HuH-7.5 (cell line): ENCODE measurements at regions not wholly inside any gene's neighbourhood (a gene's known extent, or its start where the extent isn't known, plus 50 kb on each side); places are given as distances from the start of the nearest gene placed in this dataset.

Experiments used
- DNase-seq: peaks from one replicate; pipeline ENCODE4 v3.0.0; 2011; ENCODE audit warnings: low spot score

DNA sequence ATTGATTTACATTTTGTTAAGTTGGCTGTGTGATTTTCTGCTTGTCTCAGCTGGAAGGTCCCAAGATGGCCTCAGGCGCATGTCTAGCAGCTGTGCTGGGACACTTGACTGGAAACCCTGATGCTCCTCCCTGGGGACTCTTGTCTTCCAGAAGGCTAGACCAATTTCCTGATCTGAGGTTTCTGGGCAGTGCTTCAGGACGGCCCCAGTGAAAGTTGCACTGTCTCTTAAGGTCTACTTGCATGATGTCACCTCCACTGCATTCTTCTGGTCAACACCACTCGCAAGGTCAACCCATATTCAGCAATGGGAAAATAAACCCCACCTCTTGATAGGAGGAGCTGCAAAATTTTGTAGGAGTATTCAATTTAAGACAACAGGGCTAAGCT is 116.0 kb downstream of the SALL1 start:
- DNase-seq = no peak

DNA sequence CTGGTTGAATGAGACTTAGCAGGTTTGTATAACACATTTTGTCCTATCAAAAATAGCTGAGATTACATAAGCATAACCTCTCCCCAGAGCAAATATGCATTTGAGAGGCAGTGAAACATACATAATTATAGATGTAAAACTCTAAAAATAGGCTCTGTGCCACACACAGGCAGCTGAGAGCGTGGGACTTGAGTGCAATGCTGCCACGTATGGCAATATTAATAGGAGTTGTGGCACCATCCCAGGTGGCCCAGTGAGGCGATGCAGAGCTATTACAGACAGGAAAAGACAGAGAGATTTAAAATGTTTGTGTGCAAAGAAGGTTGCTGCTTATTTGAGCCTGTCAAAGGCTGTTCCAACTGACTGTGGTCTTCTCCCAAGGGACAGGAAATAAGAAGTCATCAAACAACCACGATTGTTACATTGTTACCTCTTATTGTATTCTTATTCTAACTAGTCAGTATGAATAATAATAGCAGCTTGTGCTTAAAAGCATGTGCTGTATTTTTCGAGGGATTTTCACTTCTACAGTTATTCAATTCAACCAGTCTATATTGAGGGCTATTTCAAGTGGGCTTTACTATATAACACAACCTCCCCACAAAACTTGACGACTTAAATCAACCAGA is 116.5 kb downstream of the SALL1 start:
- DNase-seq = no peak

DNA sequence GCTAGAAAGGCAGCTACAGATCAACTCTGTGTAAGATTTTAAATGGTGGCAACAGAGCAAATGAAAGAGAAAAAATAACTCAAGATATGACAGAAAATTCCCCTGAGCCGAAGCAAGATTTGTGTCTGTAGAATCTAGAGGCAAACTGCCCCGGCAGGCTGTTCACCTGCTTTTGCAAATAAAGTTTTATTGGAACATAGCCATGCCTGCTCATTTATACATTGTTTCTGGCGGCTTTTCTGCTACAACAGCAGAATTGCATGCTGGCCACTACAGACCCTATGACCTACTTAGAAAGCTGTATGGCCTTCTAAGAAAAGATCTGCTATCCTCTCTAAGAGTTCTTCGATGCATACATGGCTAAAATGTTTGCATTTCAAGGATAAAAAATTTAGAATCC is 119.5 kb downstream of the SALL1 start:
- no peak for DNase-seq

DNA sequence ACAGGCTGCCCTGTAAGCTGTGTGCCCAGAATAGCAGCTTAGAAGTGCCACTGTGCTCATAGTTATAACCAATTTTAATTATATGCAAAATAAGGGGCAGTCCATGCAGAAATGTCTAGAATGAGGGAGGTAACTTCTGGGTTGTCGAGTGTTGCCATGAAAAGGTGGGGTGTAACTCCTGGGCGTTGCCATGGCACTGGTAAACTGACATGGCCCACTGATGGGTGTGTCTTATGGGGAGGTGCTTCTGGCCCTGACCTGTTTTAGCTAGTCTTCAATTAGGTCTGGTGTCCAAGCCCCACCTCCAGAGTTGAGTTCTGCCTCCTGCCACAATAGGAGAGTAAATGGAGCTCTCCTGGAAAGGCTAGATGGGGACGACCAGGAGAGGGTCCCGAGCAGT is 120.6 kb downstream of the SALL1 start:
- no peak for DNase-seq

DNA sequence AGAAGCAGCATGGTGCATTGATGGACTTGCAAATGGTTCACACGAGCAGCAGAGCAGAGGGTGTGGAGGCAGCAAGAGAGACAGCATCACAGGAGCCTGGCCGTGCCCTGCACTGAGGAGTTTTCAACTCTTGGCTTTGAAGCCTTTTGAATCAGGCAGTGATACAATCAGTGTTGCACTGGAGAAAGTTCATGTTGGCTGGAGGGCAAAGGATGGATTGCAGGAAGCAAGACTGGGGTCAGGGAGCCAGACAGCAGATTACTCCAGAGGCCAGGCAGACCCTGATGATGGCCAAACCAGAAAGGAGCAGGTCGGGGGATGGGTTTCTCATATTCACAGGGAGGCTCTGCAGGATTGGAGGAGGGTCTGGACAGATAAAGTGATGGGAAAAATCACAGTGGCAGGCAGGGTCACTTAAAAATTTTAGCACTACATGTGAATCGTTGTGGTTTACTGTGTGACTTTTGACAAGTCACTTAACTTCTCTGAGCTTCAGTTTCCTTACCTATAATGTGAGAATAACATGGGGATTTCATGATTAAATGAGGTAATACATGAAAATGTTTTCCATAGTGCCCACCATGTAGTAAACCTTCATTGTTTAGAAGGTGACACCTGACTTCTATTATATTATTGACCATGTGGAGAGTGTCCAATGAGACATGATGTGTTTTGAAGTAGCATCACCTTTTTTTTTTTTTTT is 125.3 kb downstream of the SALL1 start:
- DNase-seq = no peak

DNA sequence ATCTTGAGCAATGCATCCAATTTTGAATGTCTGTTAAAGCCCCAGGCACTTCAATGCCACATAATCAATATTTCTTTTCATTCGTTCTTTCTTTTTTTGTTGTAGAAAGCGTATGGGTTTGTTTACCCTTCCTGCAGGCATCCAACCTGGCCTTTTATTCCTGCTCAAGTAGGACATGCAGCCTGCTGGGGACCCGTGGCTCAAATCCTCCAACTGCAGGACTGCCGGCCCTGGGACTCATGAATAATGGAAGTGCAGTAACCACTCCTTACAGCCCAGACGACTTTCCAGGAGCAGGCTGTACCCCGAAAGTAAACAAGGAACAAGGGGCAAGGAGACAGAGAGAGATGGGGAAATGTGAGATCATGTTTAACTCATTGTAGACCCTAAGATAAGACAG is 126.4 kb downstream of the SALL1 start:
- DNase-seq = no peak

DNA sequence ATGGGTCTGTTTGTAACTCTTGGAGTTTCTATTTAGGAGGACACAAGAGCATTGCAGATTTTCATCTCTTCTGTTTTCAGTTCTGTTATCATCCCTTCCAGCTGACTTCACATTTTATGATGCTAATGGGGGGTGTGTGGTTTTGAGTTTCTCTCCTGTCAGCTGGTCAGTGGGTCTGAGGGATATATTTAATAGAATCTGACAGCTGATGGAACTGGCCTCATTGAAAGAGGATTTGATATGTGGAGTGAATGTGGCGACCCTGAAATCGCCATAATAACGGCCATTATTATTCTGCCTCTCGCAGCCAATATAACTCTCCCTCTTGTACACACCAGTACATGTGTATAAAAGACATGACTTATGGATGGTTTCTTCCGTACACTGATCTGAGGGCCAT is 128.1 kb downstream of the SALL1 start:
- no peak for DNase-seq

DNA sequence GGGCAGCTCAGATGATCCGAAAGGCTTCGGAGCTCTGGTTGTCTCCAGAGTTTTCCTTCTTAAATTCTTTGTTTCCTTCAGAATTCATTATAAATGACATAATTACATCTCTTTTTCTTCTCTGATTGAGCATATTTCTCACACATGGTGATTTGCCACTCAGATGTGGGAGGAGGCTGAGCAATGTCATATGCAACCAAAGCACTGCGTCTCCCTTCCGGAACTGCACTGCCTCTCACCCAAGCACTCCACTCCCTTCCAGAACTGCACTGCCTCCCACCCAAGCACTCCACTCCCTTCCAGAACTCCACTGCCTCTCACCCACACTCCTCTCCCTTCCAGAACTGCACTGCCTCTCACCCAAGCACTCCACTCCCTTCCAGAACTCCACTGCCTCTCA is 131.5 kb downstream of the SALL1 start:
- DNase-seq = no peak

DNA sequence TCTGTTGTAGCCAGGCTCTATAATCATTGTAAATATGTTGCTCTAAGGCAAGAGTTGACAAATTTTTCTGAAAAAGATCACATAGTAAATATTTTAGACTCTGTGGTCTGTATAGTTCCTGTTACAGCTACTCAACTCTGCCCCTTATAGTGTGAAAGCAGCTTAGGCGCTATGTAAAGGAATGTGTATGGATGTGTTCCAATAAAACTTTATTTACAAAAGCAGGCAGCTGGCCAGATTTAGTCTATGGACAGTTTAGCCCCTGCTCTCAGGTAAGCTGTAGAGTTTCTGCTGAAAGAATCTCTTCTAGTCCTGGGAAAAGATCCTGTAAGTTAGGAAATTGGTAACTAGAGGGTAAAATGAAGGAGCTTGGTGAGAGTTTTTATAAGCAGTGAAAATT is 133.1 kb downstream of the SALL1 start:
- DNase-seq = no peak

DNA sequence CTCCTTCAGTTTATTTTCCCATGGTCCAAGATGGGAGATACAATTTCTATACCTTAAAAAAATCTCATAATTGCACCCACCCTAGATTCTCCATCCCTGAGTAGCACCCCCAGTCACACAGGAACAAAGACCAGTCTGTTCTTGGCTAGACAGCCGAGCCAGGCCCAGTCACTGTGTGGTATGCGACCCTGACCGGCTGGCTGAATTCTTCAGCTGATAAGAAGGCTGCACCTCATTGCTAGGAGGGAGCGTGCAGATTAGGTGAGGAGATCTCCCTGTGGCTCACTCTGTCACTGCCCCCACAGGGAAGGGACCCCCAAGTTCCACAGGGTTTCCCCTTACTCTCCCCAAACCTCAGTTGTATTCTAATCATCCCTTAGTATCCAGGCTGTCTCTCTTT is 138.7 kb downstream of the SALL1 start:
- peak; percentile 14 for DNase-seq

DNA sequence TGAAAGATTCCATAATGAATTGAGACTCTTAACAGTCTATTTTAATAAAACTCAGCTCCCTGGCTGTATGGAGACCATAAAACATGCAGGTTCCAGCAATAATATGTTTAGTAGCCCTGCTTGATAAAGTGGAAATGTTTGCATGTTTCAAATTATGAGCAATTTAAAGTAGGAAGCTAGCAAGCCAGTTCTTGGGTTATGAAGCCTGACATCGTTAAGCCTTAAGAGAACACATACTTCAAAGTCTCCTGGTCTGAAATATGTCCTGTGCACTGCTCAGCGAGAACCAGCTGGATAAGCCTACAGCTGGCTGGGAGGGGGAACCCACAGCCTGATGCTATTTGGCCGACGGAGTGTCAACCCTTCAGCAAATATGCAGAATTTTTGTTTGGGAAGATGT is 140.3 kb downstream of the SALL1 start:
- DNase-seq = no peak

DNA sequence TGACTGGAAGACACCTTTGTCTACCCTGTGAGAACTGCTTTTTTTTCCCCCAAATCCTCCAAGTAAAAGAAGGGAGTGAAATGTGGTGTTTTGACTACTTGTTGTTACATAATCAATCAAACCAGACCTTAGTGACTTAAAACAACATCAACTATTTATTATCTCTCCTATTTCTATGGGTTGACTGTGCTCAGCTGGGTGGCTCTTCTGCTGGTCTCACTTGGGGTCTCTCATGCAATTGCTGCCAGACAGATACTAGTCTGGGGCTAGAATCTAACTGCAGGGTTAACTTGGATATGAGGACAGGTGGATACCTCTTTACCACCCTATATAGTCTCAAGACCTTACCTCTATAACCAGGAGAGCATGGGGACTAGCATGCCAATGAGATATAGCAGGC is 141.3 kb downstream of the SALL1 start:
- DNase-seq = no peak

DNA sequence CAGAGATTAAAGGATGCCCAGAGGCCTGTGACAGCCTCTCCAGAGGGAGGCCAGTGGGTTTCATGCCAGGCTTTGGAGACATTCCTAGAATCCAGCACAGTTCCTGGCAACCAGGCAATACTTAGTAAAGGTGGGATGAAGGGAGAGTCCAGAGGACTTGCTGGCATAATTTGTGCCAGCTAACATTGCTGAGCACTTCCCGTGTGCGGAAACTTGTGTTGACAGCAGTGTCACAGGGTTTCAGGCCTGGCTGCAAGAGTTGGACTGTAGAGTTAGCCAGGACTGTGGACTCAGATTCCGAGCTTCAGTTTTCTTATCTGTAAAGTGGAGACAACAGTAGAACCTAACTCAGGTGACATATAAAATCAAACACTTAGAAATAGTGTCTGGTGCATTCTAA is 141.7 kb downstream of the SALL1 start:
- DNase-seq = no peak

DNA sequence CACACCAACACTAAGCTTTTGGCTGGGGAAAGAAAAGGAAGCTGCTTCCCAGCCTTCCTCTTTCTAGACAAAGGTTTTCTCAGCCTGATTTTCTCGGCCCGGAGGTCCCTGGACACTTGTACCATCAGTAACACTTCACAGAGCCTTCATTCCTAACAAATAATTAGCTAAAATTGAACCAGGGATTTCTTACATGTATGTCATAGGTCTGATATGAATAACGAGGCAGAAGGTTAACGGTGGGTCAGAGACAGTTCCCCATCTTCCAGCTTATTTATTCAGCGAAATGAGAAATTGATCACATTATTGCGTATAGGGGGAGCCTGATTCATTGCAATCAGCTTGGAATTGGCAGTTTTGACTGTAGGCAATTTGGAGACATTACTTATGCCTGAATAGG is 142.5 kb downstream of the SALL1 start:
- DNase-seq = no peak

DNA sequence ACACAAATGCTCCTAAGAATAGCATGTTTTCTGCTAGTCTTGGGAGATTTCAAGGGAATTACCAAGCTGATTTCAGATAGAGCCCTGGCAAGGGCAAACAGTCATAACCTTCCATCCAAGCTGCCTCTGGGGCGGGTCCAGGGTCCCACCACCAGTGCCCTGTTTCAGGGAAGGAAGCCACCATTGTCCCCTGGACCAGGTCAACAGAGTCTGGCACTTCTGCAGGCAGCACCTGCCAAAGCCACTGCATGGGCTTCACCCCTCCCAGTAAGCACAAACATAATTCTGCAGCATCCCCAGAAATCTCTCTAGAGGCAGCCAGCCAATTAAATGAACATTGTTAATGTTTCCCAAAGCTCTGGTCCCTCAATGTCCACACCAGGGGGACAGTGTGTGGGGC is 143.0 kb downstream of the SALL1 start:
- DNase-seq = no peak

DNA sequence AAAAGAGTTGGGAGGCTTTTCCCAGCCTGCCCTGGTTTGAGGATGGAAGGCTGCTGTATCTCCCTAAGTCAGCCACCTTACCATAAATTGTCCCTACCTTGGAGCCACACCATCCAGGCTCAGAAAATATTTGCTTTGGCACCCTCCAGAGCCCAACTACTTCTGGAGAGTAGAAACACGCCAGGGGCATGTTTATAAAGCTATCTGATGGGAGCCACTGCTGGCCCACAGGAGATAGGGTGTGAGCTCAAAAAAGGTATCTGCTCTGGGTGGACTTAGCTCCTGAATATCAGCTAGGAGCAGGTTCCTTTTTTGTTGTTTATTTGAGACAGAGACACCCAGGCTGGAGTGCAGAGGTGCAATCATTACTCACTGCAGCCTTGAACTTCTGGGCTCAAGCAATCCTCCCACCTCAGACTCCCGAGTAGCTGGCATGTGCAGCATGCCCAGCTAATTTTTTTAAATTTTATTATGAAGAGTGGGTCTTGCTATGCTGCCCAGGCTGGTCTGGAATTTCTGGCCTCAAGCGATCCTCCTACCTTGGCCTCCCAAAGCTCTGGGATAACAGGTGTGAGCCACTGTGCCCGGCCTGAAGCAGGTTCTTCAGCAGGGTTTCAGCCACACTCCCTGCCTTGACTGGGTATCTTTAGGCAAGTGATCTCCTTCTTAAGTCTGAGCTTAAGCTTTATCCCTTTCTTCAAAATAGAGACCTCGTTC is 147.1 kb downstream of the SALL1 start:
- DNase-seq = no peak

DNA sequence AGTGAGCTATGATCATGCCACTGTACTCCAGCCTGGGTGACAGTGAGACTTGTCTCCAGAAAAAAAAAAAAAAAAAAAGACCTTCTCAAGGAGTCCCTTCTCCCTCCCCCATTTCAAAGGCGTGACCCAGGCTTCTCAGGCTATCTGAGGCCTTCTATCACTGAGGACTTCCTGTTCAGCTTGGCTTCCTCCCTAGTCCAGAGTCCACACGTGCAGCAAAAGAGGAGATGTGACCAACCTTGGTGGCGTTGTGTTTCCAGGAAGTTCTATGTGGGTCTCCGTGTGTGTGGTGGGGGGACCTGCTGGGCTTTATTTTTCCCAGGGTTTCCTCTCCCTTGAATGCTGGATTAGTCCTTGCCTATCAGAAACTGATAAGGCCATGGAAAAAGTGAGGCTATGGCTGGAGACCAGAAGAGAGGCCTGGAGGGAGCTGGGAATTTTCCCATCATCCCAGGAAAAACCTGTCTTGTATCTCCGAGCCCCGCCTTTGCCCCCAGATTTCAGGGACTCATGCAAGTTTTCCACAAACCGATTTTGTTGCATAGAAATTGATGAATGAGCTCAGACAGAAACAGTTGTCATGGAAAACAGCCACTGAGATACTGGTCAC is 148.1 kb downstream of the SALL1 start:
- no peak for DNase-seq

DNA sequence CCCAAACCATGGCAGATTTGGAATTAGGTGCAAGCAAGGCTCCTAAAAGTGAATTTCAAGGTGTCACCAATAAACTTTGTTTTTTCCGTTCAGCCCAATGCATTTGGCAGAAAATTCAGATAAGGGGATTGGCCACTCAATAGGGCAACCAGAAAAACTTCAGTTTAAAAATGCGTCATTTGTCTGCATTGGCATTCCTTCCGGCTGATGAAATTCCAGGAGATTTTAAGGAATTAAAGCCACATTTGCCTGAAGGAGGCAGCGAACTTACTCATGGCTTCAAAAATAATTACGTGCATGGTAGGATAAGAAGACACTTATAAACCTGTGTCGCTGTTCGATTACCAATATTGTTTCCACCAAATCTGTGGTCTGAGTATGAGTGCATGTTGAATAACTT is 151.9 kb downstream of the SALL1 start:
- DNase-seq = no peak

DNA sequence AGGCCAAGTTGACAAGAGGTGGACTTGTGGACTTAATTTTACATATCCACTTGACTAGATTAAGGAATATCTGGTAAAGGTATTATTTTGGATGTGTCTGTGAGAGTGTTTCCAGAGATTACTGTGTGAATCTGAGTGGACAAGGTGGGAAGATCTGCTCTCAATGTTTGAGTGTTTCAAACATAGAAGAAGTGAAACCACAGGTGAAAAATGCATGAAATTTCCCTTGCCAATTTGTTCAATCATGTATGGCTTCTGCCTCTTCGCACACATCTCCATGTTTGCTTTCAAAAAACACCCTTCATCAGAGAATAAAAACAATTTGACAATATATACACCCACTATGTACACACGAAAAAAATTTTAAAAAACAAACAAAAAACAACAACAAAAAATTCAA is 152.7 kb downstream of the SALL1 start:
- DNase-seq = no peak

DNA sequence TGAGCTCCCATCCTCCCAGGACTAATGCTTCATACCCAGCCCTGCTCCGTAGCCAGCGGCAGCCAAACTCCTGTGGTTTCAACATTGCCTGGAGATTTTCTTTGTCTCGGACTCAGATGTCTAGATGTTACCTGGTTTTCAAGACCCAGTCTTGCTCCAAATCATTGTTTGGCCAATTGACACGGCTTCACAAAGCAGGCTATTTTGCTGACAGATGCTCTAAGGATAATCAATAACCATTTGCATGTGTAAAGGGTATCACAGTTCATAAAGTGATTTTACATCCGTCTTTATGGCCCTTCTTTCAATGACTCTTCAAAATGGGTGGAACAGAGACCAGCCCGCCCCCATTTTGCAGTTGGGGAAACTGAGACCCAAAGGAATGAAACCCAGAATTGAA is 153.4 kb downstream of the SALL1 start:
- no peak for DNase-seq

DNA sequence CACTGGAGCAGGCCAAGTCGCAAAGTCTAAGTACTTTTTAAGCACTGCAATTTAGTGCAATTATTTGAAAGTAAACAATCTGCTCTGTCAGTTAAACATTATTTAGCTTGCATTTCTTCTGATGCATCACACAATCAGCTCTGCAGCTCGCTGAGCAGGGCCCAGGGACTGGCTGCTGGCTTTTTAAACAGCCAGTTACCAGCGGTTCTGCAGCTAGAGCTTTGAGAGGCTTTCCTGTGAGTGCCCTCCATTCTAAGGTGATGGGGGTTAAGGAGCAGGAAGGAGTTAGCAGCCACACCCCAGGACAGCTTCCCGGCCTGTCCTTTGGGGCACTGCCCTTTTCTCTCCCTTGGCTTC is 154.3 kb downstream of the SALL1 start:
- no peak for DNase-seq

DNA sequence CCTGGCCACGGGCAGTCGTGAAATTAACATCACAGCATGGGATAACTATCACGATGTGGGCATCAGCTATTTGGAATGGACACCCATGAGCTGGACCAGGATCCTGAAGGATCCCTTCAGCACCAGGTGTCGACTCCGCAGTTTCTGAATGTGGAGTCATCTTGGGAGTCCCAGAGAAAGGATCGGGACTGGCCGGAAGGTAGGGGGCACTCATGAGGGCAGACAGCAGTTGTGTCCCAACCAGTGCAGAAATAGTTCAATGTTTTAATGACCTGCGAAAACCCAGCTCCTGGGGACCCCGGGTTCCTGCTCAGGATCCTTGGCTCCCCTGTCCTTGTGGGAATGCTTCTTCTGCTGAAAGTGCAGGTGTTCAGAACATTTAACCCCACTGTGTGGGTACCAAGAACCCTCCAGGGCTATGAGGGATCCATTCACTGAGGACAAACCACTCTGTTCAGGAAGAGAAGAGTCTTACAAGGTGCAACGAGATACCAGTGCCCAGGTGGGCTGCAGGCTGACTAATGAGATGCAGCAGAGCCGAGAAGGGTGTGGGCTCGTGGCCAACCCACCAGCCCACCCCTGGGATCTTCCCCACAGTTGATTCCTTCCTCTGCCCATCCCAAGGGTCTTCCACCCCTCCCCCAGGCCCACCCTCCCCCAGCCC is 154.8 kb downstream of the SALL1 start:
- DNase-seq = no peak

DNA sequence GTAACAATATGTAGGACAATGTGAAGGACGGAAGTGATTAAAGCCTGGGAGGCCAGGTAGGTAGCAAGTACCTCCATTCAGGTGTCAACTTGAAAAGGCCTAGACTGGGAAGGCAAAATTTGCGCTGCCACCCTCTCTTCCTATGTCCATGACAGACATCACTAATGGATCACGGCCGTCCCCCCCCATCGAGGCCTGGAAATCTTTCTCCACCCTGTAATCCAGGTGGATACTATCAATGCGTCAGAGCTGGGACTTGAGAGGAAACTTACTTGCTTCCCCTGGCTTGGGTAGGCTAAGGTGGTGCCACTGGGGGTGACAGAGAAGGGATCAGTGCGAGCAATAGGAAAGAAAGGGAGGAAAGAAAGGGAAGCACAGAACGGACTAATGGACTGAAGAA is 156.1 kb downstream of the SALL1 start:
- DNase-seq = no peak
